Adrenal gland (tissue), 9 donors: ENCODE measurements at regions not wholly inside any gene's neighbourhood (a gene's known extent, or its start where the extent isn't known, plus 50 kb on each side); places are given as distances from the start of the nearest gene placed in this dataset.

ENCODE experiments used
- DNase-seq, 7 donors: peaks; one replicate each; pipeline ENCODE4 v3.0.0-alpha.2; 2019 to 2020
- H3K27ac ChIP-seq, 5 donors: fragments of 200-600 bp; sonication (generic) in 4 of 5; 1 replicate in 3 of 5; 2 replicates in 2 of 5; pipeline versions ENCODE4 v1.5.1 to v1.8.0; 2016 to 2020; ENCODE audit warnings: mild to moderate bottlenecking in 1 of 5
- H3K27me3 ChIP-seq: fragments of 200-600 bp; 2 replicates; pipeline ENCODE4 v1.8.0; 2021
- H3K36me3 ChIP-seq, 2 donors: fragments of 200-600 bp; replicated peaks in 1 of 2; 1 replicate in 1 of 2; 2 replicates in 1 of 2; pipeline versions ENCODE4 v1.5.1 to v1.8.0; 2018 to 2022
- H3K4me1 ChIP-seq, 2 donors: fragments of 200-600 bp; replicated peaks in 1 of 2; 1 replicate in 1 of 2; 2 replicates in 1 of 2; pipeline versions ENCODE4 v1.5.1 to v1.8.0; 2018 to 2021
- H3K4me3 ChIP-seq, 4 donors: fragments of 200-600 bp; sonication (generic) in 3 of 4; one replicate each; pipeline ENCODE4 v1.5.1; 2016 to 2018
- H3K9me3 ChIP-seq, 3 donors: fragments of 200-600 bp; sonication (generic) in 1 of 3; replicated peaks in 1 of 3; 1 replicate in 2 of 3; 2 replicates in 1 of 3; pipeline versions ENCODE4 v1.5.1 to v1.8.0; 2016 to 2021
- POLR2A ChIP-seq, 2 donors: fragments of 450-650 bp; IDR thresholded peaks; one replicate each; pipeline ENCODE4 v1.6.1; 2017; ENCODE audit warnings: antibody characterized with exemption in 2 of 2, mild to moderate bottlenecking in 2 of 2, moderate library complexity in 1 of 2
- WGBS, 4 donors: extraction: QIAGEN DNeasy Blood & Tissue Kit in 2 of 4; methylation state at CpG; one replicate each; pipeline versions ENCODE4 v1.1.5 to v1.1.7; 2013 to 2017; 5-methylcytosine and 5-hydroxymethylcytosine counted together
- intact Hi-C, 2 donors: fragments of 100-400 bp; cut with DNase I; formaldehyde crosslinking; loops; one replicate each; pipeline versions ENCODE4 v1.14.1 to v1.15.0; 2022 to 2023
- TF ChIP-seq, protein P1 (sequence below), 6 experiments: fragments of 450-650 bp in 4 of 6; fragments of 200-600 bp in 2 of 6; sonication (generic) in 1 of 6; IDR thresholded peaks; 1 replicate in 5 of 6; 2 replicates in 1 of 6; pipeline versions ENCODE4 v1.5.1 to v1.8.0; 2016 to 2021; ENCODE audit warnings: antibody characterized with exemption in 6 of 6, mild to moderate bottlenecking in 2 of 6, moderate library complexity in 1 of 6
- donor health status: healthy with polysubstance abuse.
- donor health status: Bipolar disorder and iron deficiency.
- donor health status: DM: yes; HTN: yes; CAD: no.
- donor health status: DM: no; HTN: no; CAD: no.
- donor health status: DM: no; HTN: no; CAD: no.

DNA sequence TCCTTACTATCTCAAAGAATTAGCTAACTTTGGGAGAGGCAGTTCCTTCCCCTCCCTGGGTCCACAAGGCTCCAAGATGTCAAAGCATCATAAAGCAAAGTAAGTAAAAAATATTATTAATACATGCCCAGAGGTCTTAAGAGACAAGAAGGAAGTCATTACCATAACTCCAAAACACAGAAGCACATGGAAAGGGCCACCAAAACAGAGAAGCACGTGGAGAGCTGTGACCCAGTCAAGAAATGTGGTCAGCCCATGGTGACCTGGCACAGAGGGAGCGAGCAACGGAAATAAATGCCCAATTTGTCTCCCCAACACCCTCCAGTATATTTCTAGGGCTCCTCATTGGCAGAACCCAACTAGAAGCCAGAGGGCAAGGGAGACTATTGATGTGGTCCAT, 277.5 kb upstream of the API5 start:
- H3K27me3 ChIP-seq = no peaks in the 10 kb centered on the region
- WGBS, 4 donors = 82 to 89% (median 87%) methylated on average over 3 of the region's 3 CpGs
- H3K9me3 ChIP-seq = no peaks in the 10 kb centered on the region
- no peak for TF ChIP-seq POLR2A (IDR thresholded peaks at IDR 0.05)
- TF ChIP-seq, protein P1, sequence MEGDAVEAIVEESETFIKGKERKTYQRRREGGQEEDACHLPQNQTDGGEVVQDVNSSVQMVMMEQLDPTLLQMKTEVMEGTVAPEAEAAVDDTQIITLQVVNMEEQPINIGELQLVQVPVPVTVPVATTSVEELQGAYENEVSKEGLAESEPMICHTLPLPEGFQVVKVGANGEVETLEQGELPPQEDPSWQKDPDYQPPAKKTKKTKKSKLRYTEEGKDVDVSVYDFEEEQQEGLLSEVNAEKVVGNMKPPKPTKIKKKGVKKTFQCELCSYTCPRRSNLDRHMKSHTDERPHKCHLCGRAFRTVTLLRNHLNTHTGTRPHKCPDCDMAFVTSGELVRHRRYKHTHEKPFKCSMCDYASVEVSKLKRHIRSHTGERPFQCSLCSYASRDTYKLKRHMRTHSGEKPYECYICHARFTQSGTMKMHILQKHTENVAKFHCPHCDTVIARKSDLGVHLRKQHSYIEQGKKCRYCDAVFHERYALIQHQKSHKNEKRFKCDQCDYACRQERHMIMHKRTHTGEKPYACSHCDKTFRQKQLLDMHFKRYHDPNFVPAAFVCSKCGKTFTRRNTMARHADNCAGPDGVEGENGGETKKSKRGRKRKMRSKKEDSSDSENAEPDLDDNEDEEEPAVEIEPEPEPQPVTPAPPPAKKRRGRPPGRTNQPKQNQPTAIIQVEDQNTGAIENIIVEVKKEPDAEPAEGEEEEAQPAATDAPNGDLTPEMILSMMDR (IDR thresholded peaks at IDR 0.05) = no peak
- DNase-seq = no peak
- H3K36me3 ChIP-seq = no peaks in the 10 kb centered on the region
- intact Hi-C loops = no loop called here
- no peak overlapping the region for H3K4me3 ChIP-seq
- no peaks in the 10 kb centered on the region for H3K4me1 ChIP-seq
- H3K27ac ChIP-seq = peak overlapping the region in 1 of 5 donors; percentile 15

- TF ChIP-seq, protein P1 (IDR thresholded peaks at IDR 0.05) = no peak
- TF ChIP-seq POLR2A (IDR thresholded peaks at IDR 0.05) = no peak
- WGBS, 4 donors = 61 to 74% (median 68%) methylated on average over 2 to 3 of the region's 3 CpGs
Observed at GRCh38 chr11:43035086-43035485, 276.7 kb upstream of the API5 start.

GRCh38 chr11:43053638-43054412, 258.0 kb upstream of the API5 start:
- DNase-seq = no peak
- TF ChIP-seq, protein P1 (IDR thresholded peaks at IDR 0.05) = no peak
- no peak for TF ChIP-seq POLR2A (IDR thresholded peaks at IDR 0.05)
- Histone ChIP-seq H3K27ac (no peak overlapping the region), H3K9me3 (no peaks in the 10 kb centered on the region), H3K4me3 (no peak overlapping the region), H3K4me1 (no peaks in the 10 kb centered on the region), H3K36me3 (no peaks in the 10 kb centered on the region), H3K27me3 (no peaks in the 10 kb centered on the region)
- intact Hi-C loops = no loop called here
- WGBS, 4 donors = 60 to 78% (median 70%) methylated on average over 2 of the region's 2 CpGs

More at GRCh38 chr11:43035086-43035485, 276.7 kb upstream of the API5 start:
- H3K36me3 ChIP-seq = no peaks in the 10 kb centered on the region
- peak overlapping the region in 1 of 5 donors; percentile 15 for H3K27ac ChIP-seq
- DNase-seq = peak in 3 of 7 donors; percentile 21 to 89 (median 22)
- no peaks in the 10 kb centered on the region for H3K4me1 ChIP-seq
- intact Hi-C loops = no loop called here
- H3K27me3 ChIP-seq = no peaks in the 10 kb centered on the region
- H3K4me3 ChIP-seq = no peak overlapping the region
- H3K9me3 ChIP-seq = no peaks in the 10 kb centered on the region

DNA sequence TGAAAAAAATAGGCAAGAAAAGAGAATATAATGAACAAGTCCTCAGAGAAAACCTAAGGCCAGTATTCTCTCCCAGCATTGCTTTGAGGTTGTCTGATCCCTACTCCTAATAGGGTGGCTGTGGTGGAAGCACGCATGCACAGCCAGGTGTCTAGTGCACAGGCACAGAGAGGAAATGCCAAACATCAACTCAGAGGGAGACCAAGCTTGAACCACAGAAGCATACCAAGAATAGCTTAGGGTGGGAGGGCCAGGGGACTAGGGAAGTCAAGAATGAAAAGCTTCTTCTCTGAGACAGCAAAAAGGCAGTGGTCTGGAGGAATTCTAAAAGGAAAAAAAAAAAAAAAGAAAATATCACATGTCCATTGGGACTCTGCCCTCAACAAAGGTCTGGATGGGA, 244.1 kb upstream of the API5 start:
- intact Hi-C loops = no loop called here
- no peak overlapping the region for H3K4me3 ChIP-seq
- H3K4me1 ChIP-seq = no peaks in the 10 kb centered on the region
- DNase-seq = no peak
- no peaks in the 10 kb centered on the region for H3K27me3 ChIP-seq
- H3K9me3 ChIP-seq = no peaks in the 10 kb centered on the region
- H3K27ac ChIP-seq = no peak overlapping the region
- no peaks in the 10 kb centered on the region for H3K36me3 ChIP-seq
- TF ChIP-seq, protein P1 (IDR thresholded peaks at IDR 0.05) = no peak
- TF ChIP-seq POLR2A (IDR thresholded peaks at IDR 0.05) = no peak
- 77 to 100% (median 89%) methylated on average over 1 of the region's 1 CpG for WGBS, 4 donors
